RWPE1 (cell line): ENCODE measurements at regions not wholly inside any gene's neighbourhood (a gene's known extent, or its start where the extent isn't known, plus 50 kb on each side); places are given as distances from the start of the nearest gene placed in this dataset.
"Not testable (repeated sequence)": the region's sequence is repeated elsewhere in the genome, so short reads cannot be mapped to it uniquely, and the experiment has no call there.

Experiments used
- CTCF ChIA-PET: fragments of 350-600 bp; sonication (Branson Sonifier 250); formaldehyde crosslinking; extraction: SDS; loops from one replicate; lab custom pipeline; 2021; lab: Yijun Ruan, JAX
- POLR2A ChIA-PET: fragments of 400-600 bp; formaldehyde crosslinking; extraction: SDS; loops from one replicate; lab custom pipeline; 2020; ENCODE audit warnings: antibody characterized with exemption; ENCODE audit not compliant: low non-redundant PET; lab: Yijun Ruan, JAX
- DNase-seq: peaks from one replicate; pipeline ENCODE4 v3.0.0; 2012; ENCODE audit warnings: low spot score
- H3K27ac ChIP-seq: fragments of 450-650 bp; 2 replicates; pipeline ENCODE4 v1.5.1; 2017
- TF ChIP-seq, protein P1 (sequence below): fragments of 450-650 bp; conservative IDR thresholded peaks from 2 replicates; pipeline ENCODE4 v1.5.1; 2017; ENCODE audit warnings: low read depth, mild to moderate bottlenecking

DNA sequence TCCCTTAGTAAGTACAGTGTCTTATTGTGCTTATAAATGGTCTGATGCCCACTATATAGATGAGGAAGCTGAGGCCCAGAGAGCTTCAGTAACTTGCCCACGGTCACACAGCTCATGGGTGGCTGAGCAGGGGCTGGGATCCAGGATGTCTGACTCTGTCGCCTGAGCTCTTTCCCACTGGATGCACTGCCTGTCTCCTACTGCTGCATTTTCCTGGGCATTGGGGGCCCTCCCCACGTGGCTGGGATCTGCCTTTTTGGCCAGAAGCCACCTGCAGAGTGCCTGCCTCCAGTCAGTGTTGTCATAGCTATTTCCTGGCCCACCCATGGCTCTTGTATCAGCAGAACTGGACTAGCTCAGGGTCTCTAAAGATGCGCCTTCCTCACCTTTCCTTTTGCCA lies 57.5 kb upstream of the TAMM41 start:
- CTCF ChIA-PET: no interaction called here
- TF ChIP-seq, protein P1, sequence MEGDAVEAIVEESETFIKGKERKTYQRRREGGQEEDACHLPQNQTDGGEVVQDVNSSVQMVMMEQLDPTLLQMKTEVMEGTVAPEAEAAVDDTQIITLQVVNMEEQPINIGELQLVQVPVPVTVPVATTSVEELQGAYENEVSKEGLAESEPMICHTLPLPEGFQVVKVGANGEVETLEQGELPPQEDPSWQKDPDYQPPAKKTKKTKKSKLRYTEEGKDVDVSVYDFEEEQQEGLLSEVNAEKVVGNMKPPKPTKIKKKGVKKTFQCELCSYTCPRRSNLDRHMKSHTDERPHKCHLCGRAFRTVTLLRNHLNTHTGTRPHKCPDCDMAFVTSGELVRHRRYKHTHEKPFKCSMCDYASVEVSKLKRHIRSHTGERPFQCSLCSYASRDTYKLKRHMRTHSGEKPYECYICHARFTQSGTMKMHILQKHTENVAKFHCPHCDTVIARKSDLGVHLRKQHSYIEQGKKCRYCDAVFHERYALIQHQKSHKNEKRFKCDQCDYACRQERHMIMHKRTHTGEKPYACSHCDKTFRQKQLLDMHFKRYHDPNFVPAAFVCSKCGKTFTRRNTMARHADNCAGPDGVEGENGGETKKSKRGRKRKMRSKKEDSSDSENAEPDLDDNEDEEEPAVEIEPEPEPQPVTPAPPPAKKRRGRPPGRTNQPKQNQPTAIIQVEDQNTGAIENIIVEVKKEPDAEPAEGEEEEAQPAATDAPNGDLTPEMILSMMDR: no peak
- no peak for DNase-seq
- POLR2A ChIA-PET: no interaction called here
- no peak overlapping the region for H3K27ac ChIP-seq

DNA sequence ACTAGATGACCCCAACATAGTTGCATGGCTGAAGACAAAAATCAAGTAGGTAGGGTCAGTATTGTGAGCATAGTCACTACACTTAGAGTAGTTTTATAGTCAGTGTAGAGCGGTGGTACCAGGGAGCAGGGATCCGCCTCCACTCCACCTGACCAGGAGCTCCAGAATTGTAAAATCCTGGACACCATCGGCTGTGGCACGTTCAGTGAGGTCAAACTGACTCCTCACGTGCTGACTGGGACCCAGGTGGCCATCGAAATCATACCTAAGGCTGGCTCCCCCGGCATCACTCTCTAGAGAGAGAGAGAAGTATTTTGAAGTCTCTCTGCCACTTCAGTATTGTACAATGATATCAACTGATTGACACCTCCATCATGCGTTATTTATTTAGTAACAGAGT lies 59.7 kb upstream of the TAMM41 start:
- ChIA-PET POLR2A (no interaction called here), CTCF (no interaction called here)
- H3K27ac ChIP-seq: no peak overlapping the region
- no peak for DNase-seq
- TF ChIP-seq, protein P1: no peak

DNA sequence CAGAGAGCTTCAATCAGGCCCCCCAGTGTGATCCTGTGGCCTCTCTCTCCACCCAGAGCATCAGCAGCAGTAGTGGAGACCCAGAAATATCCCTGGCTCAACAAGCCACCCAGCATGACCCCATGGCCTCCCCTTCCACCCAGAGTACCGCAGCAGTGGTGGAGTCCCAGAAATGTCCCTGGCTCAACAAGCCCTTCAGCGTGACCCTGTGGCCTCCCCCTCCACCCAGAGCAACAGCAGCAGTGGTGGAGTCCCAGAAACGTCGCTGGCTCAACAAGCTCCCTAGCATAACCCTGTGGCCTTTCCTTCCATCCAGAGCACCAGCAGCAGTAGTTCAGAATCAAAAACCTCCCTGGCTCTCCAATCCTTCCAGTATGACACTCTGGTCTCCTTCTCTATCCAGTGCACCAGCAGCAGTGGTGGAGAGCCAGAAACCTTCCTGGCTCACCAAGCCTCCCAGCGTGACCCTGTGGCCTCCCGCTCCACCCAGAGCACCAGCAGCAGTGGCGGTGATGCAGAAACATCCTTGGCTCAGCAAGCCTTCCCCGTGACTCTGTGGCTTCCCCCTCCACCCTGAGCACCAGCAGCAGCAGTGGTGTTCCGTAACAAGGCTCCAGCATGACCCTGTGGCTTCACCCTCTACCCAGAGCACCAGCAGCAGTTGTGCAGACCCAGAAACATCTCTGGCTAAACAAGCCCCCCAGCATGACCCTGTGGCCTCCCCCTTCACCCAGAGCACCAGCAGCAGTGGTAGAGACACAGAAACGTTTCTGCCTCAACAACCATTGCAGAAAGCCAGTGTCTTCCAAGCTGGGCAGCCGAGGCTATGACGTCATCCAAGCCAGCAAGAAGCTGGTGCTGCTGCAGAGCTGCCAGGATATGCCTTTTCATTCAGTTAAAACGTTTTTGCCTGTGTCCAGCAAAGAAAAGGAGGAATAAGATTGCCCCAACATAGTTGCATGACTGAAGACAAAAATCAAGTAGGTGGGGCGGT lies 61.3 kb upstream of the TAMM41 start:
- ChIA-PET POLR2A (no interaction called here), CTCF (no interaction called here)
- H3K27ac ChIP-seq: no peak overlapping the region
- TF ChIP-seq, protein P1: no peak
- no peak for DNase-seq

DNA sequence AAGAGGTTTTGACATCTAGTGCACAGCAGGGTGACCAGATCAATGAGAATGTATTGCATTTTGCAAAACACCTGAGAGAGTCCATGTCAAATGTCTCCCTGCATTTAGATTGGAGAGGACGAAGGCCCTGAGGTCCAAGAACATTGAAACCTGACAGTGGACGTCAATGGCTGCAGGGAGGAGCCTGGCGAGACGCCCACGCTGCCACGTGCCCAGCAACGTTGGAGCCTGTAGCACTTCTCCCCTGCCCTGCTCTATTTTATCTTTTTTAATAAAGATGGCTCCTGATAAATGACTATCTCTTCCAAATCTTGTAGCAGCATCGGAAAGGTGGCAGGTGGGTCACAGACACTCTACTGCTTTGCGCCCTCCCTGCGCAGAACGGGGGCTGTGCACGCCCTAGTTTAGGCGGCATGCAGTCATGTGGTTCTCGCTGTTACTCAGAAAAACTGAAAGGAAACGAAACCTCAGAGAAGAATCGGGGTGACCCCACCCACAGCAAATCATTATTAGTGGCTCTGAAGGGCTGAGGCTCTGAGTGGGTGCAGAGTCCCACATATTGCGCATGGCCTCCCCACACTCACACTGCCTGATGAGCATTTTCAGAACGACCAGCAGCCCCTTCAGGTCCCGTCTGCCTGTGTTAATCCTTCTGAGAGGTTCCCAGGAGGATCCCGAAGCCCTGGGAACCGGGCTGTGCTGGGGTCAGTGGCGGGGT lies 62.5 kb upstream of the TAMM41 start:
- ChIA-PET POLR2A (no interaction called here), CTCF (no interaction called here)
- H3K27ac ChIP-seq: no peak overlapping the region
- DNase-seq: no peak
- TF ChIP-seq, protein P1: no peak

DNA sequence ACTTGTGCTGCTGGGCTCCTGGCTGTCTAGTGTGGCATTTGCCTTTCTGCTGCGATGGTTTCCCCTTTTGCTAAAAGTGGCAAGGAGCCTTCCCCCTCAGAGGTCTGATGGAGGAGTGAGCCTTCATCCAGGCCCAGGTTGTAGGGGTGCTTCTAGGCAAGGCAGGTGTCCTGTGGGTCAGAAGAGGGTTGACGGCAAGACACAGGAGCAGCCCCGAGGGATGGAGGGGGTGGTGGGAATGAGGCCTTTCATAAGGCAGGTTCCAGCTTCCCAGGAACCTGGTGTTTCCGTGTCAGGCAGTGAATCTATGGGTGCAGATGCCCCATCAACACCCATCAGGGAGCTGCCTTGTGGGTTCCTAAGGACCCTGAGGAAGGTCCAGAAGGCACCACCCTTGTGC lies 63.0 kb upstream of the TAMM41 start:
- TF ChIP-seq, protein P1: no peak

DNA sequence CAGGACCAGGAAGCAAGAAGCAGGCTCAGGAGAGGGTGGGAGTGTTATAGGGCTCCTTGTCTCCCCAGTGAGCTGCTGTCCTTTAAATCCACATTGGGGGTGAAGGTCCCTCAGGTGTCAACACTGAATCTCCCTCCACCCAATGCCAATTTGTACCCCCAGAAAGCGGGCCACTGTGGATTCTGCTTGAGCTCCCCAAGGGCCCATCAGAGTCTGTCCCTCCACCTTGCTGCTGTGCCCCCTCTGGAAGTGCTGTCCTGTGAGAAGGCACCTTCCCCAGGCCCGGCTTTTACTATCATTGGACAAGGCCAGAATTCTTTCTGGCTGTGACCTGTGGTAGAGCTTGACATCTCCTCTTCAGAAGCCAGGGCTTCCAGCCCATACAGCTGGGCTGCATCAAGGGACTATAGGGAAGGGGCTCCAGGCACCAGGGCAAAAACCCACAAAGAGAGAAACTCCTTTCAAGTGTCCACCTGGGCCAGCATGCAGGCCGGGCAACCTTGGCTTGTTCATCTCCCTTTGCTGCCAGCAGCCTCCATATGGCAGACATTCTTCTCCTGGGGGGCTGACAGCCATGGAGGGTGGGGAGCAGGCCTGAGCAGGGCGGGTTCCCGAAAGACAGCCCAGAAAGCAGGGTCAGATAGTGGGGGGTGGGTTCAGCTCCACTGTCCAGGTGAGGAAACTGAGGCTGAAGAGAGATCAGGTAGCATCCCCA lies 63.7 kb upstream of the TAMM41 start:
- H3K27ac ChIP-seq, POLR2A ChIA-PET, CTCF ChIA-PET, DNase-seq: not testable (repeated sequence)

More for the DNA sequence above, 63.0 kb upstream of the TAMM41 start:
- H3K27ac ChIP-seq: no peak overlapping the region
- ChIA-PET POLR2A (no interaction called here), CTCF (no interaction called here)
- DNase-seq: no peak
